HK-2 (cell line): ENCODE measurements at regions not wholly inside any gene's neighbourhood (a gene's known extent, or its start where the extent isn't known, plus 50 kb on each side); places are given as distances from the start of the nearest gene placed in this dataset.

Experiments
- DNase-seq: peaks from one replicate; pipeline ENCODE4 v3.0.0-alpha.2; 2018; ENCODE audit not compliant: unreplicated experiment

DNA sequence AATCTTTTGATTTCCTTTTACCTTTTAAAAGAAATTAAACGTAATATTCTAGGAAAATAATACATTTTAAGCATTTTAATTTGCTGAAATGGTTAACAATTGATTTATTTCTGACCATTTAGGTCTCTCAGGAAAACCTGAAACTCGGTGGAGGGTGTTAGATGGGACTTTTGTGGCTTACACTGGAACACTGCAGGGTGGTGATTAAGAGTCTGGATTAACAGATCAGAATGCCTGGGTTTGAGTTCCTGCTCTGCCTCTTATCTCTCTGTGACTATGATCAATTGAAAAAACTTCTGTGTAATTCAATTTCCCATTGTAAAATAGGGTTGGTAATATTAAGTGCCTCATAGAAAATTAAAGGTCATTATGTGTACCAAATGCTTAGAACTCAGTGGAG lies 168.7 kb downstream of the UBE2E3 start:
- DNase-seq = no peak

DNA sequence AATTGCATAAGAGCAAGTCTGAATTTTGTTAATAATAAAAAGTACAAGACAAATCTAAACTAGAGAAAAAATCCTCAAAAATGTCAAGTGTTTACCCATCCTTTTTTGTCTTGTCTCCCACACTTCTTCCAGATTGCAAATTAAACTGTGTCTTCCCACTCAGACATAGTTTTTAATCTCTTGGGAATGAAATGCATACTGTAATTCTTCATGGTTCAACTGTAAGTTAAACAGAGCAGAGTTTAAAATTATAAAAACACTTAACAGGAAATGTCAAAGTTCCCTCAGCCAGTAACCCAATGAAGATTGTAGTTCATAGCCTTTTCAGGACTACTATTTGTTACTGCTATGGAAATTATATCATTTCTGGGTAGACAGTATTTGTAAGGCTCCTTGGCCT lies 171.8 kb downstream of the UBE2E3 start:
- no peak for DNase-seq

DNA sequence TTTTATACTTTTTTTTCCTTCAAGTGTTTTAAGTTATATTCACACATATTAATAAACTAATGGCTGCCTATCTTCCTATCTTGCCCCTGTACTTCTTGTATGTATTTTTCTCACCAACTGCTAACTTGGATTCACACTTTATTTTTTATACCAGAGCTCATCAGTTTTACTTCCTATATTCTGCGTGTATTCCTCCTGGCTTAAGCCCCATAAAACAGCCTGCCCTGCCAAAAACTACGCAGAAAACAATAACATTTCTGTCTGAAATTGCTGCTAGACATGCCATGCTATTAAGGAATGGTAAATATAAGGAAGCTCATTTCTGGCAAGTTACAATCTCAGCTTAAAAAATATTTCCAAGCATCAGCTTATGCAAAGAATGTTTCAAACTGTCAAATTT lies 172.3 kb downstream of the UBE2E3 start:
- DNase-seq = no peak

DNA sequence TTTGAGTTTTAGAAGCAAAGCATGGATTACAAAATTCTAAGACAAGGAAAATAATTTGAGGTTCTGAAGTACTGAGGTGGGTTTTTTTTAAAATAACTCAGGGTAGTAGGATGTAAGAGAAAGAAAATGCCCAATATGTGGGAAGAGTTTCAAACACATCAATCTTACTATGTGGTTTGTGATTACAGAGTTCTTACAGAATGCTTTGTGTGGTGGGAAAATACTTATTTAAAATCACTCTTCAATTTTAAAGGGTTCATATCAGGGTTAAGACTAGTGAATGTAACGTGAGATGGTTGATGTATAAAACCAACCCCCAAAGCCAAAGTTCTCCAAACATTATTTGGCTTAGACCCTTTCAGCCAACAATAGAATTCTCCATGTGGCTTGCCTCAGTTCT lies 173.5 kb downstream of the UBE2E3 start:
- no peak for DNase-seq

DNA sequence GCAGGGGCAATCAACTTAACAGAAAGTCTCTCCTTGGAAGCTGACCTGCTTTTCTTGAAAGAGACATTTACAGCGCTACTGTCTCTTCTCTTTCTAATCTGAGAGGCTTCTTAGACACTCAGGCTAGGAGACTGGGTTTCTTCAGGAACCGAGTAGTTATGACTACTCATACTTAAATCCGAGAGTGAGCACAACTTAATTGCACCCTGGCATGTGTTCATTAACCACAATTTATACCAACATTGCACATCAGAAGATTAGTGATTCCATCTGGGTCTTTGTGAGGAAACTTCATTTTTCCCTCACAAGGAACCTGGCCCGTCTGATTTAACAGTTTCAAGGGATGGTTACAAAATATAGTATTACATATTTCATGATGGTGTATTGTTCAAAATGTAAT lies 176.9 kb downstream of the UBE2E3 start:
- no peak for DNase-seq

DNA sequence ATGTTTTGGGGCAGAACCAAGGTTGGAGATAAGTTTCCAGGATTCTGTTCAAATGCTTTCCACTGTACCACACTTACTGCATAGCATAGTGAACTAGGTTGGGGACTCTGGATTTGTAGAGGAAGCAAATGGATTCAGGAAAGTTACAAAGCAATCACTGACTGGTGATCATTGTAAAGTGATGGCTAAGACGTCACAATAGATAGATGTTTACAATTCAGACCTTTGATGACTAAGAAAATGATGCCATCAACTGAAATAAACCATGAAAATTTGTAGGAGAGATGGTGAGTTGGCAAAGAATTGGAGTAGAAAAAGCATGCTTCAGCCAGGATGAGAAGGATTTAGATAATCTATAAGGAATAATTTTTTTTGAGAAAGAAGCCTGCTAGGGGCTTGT lies 178.0 kb downstream of the UBE2E3 start:
- DNase-seq = no peak

DNA sequence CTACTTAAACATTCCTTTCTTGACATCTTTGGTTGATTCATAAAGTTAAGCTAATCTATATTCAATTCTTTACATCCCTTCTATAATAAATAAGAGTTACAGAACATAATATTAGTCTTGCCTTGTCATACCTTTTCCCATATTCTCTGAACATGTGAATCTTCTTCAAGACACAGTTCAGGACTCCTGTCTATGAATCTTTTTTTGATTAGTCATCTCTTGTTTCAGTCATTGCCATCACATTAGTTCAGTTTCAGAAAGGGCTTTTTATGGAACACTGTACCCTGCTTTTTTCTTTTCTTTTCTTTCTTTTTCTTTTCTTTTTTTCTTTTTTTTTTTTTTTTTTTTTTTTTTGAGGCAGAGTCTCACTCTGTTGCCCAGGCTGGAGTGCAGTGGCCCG lies 181.2 kb downstream of the UBE2E3 start:
- DNase-seq = no peak

DNA sequence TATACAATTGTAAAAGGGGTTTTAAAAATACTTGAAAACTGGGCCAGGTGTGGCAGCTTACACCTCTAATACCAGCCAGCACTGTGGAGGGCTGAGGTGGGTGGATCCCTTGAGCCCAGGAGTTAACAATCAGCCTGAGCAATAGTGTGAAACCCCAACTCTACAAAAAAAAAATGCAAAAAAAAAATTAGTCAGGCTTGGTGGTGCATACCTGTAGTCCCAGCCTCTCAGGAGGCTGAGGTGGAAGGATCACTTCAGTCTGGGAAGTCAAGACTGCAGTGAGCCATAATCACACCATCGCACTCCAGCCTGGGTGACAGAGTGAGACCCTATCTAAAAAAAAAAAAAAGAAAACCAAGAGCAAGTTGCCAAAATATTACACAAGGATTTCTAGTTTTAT lies 182.7 kb downstream of the UBE2E3 start:
- no peak for DNase-seq

DNA sequence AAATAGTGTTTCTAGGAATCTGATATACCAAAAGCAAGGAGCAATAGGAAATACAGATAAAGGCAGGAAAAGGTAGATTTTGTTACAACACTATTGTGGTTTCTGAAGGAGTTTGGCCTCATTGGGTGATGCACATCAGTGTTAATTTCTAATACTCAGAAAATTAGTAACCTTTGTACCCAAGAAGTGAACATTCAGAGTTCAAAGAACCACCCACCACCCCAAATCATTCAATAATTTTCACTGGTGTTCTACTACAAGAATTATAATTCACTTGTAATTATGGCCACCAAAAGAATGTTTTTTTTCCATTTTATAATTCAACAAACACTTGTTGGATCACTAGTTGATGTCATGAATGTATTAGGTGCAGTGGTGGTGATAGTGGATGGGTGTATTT lies 183.3 kb downstream of the UBE2E3 start:
- no peak for DNase-seq

DNA sequence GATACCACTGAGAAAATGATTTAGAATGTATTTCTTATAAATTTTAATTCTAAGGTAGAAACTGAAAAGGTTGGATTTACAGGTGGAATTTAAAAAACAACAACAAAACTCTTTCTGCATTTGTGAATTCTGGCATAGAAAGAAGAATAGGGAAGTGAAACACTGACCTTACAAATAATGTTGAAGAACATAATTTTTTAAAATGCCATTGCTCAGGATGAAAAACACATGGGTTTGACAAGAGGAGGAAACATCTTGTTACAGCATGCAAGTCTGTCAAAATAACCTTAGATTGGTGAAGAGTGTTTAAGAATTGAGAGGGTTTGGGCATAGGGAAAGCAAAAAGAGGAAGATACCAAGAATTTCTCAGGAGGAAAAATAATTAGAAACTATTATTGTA lies 184.3 kb downstream of the UBE2E3 start:
- no peak for DNase-seq

DNA sequence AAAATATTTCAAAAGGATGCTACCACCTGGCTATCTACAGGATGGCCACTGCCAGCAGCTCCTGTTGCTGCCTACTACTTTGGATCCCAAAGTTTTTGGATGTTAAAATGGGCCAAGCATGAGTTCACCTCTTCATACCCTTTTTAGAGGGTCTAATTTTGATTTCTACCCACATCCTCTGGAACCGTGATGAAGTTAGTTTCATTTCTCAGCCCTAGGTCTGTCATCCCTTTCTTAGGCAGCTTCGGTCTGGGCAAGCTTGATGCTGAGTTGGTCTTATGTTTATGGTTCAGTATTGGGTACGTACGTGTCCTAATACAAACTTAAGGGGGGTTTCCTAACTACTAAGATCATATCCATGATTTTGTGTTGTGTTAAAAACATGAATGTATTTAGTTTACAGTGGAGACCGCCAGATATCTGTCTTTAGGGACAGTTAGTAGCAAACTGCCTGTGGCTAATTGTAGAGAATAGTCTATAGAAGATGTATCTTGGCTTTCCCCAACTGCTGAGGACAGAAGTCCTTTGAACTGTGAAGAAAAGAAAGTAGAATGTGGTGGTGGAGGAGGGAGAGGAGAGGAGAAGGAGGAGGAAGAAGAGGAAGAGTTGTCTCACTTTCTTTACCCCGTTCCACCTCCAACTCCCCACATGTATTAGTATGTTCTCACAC lies 184.9 kb downstream of the UBE2E3 start:
- no peak for DNase-seq

DNA sequence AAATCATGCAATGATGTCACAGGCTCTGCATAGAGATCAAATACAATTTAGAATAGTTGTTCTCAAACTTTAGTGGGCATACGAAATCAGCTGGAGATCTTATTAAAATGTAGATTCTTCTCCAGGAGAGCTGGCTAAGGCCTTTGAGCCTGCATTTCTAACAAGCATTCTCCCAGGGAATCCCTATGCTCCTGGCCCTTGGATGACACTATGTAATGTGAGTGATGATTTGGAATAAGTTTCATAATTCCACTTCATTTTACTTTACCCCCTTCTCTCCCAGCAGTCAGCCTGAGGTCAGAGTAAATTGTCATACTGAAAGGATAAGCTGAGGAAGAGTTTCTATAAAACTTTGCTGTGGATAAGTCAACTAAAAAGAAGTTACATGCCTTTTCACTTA lies 189.1 kb downstream of the UBE2E3 start:
- DNase-seq = no peak

DNA sequence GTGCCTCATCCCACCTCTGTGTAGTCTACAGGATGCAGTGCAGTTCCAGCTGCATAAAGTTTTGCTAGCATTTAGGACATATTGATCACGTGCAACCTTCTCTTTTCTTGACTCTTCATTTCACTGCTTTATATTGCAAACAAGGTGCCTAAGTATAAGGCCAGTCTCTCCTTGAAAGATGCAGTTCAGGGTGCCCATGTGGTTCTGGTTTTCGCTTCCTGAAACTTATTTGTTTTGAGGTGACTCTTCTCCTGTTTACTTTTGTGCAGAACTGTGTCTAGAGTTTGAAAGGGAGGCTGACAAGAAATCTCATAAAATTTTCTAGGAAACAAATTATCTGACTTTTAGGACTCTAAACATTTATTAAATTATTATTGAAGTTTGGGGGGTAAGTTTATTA lies 189.9 kb downstream of the UBE2E3 start:
- no peak for DNase-seq

DNA sequence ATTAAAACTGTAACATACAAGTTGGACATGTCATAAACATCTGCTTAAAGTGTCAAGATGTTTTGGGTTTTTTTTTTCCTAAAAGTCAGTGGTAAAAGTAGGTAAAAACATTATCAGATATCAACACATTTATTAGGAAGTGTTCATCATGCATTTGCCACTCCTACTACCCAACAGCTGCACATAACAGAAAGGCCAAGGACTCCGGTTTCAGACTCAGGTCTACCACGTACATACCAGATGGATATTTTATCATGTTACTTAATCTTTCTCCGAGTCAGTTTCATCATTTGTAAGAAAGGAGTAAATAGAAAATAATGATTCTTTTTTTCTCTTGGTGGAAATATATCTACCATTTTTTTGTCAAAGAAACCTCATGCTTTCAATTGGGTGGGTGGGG lies 192.3 kb downstream of the UBE2E3 start:
- DNase-seq = no peak

DNA sequence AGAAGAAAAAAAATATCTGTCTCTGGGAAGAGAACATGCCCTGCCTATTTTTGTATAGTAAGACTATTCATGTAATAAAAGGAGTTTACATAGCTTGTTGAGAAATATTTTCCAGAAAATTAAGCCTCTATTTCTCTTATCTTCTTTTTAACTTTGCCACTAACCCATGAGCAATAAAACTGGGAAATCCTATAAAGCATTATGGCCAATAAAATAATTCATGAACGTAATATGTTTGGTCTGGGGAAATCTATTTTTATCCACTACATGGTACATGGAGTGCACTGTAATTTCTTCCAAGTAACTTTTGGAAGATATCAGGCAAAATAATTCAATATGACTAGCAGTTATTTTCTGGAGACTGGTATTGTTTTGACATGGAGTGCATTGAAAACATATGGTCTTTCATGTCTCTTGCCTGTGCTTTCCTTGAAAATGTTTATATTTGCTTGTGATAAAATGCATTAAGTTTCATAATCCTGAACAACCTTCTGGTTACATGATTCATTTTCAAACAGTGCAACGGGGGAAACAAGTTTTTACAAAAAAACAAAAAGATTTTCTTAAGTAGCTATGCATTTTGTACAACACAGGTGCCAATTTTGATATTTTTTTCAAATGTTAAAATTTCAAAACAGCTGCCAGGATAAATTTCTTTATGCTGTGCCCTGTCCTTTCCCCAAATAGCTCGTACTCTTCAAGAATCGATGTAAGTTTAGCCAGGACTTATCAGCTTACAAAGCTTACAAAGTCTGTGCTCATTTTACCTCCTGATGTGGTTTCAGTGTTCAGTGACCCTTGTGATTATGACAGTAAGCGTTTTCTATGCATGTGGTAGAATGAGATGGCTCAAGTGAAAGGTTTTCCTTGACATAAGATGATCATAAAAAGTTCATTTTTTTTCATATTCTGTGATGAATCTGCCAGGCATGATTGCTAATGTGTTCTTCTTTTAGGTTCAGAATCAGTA lies 194.5 kb downstream of the UBE2E3 start:
- no peak for DNase-seq

DNA sequence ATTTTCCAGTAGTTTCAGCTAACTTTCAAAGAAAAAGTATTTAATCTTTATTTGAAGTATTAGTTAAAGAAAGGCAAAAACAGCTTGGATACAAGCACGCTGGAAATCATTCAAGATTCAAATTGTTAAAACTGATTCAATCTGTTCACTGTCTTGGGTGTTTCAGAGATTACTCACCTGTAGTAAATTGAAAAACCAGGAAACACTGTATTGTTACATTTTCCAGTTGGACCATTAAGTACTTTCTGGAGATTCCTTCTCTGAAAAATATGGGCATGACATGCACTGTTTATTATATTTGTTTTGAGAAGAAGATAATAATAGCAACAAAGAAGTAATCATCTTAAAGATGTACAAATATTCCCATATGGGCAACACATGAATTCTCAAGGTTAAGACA lies 196.1 kb downstream of the UBE2E3 start:
- DNase-seq = no peak

DNA sequence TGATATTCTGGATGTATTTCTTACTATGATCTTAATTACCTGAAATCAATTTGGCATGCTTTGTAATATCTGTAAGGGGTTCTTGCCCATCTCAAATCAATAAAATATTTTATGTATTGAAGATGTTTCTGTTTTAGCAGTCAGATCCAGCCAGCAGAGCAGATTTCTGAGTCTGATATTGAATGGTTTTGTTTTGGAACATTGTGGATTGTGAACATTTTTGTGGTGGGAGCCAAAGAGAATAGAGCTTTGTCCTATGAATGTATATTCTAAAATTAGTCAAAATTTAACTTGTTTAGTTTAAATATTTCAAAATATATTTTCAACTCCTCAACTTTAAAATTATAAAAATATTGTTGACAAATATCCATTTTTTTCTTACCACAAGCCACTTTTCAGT lies 197.0 kb downstream of the UBE2E3 start:
- DNase-seq = no peak

DNA sequence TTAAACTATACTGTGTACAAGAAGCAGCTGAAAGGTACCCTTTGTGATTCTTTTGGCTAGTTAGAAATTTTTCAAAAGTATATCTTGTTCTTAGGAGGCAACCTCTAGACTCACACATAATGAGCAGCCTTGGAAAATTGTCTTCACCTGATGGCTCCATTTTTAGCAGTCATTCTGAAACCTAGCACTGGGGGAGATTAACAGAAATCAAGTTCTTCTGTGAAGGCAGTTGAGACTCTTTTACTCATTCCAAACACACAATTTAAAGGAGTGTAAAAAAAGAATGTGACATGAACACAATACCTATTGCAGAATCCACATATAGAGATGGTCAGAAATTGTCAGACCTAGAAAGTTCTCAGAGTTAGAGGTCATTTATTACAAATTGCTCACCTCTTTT lies 197.7 kb downstream of the UBE2E3 start:
- DNase-seq = no peak

DNA sequence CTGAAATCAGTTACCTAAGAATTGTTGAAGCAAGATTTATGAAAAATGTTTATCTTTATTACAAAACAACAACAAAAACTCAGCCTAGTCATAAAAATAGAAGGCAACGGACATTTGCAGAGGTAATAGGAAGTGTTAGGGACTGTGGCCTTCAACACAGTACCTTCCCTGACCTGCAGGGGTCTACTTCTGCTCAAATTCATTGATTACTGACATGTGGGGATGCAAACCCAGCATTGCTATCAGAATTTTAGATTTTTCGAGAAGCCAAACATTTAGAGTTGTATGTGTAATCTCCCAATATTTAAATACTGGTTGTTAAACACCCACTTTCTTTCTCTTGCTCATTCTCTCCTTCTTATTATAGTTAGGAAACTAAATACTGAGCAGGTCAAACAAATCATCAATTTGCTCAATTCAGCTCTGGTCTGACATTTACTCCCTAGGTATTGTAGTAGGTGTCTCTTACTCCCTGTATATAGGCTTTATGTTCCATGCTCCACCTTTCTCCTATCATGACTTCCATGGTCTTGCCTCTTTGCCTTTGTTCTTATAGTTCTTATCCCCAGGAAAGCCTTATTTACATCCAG lies 198.5 kb downstream of the UBE2E3 start:
- no peak for DNase-seq

DNA sequence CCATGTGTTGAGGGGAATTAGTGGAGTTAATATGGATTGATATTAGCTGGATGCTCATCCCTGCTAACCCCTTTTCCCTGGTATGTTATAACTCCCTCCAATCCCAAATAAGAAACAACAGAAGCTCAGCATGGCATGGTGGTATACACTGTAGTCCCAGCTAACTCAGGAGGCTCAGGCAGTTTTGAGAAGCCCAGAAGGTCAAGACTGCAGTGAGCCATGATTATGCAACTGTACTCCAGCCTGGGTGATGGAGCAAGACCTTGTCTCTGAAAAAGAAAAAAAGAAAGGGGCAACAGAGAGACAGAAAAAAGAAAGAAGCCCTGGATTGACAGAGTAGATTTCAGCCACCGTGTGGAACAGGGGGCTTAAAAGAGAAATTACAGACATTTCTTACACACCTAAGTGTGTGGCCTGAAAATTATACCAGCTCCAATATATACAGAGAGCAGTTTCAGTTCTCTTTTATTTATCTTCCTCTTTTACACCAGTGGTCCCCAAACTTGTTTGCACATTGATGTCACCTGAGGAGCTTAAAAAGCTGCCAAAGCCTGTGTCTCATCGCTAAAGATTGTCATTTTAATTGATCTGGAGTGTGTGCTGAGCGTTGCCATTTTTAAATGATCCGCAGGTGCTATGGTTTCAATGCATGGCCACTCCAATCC lies 203.6 kb downstream of the UBE2E3 start:
- DNase-seq = no peak

DNA sequence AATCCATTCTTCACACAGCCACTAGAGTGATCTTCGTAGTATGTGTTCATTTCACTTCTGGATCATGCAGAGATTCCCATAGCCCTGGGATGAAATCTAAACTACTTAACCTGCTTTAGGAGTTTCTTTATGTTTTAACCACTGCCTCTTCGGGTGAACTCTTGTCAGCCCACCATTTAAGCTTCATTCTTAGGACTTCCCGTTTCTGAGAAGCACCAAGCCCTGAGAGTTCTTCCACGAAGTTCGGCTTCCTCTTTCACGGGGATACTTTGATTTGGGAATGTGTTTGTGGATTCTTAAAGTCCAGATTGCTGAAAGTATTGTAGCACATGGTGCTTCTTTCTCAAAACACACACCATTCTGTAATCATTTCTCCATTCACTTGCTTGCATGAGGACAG lies 205.0 kb downstream of the UBE2E3 start:
- DNase-seq = no peak

DNA sequence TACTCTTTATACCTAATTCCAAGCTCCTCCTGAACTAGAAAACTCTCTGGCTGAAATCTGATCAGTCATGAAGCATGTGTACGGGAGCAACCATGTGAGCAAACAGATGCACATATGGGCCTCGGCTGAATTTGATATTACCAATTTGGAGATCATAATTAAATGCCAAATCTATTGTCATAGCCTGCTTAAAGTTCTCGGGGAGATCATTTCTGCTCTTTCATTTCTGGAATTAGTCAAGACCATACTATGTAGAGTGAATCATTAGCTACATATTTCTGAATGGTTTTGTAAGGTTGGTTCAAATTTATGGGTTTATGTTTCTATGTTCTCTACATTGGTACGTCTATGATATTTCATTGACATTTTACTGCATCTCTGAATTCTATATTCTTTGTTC lies 205.5 kb downstream of the UBE2E3 start:
- DNase-seq = no peak
